ENCODE measurements at regions not wholly inside any gene's neighbourhood (a gene's known extent, or its start where the extent isn't known, plus 50 kb on each side); places are given as distances from the start of the nearest gene placed in this dataset.

GRCh38 chr10:78892338-78893176 lies 176.2 kb upstream of the ZMIZ1 start:
- H3K27ac ChIP-seq (ENCODE audit: low read depth in 1 of 2, low read length in 1 of 2) = no peak overlapping the region
- ATAC-seq (ENCODE audit: insufficient read depth, low FRiP score) = no peak
- no peak for DNase-seq
- no peak for TF ChIP-seq CTCF (IDR thresholded peaks at IDR 0.05; ENCODE audit: control extremely low read depth, extremely low read depth)
- H3K9ac ChIP-seq (ENCODE audit: insufficient read depth in 1 of 2, low read length in 2 of 2) = no peak overlapping the region
- no peaks in the 10 kb centered on the region for H3K9me3 ChIP-seq (ENCODE audit: control insufficient read depth in 4 of 4, insufficient read depth in 3 of 4, low read length in 3 of 4)
- WGBS, 2 donors = 63 to 72% methylated on average over 7 of the region's 7 CpGs
- no peaks in the 10 kb centered on the region for H3K36me3 ChIP-seq (ENCODE audit: control insufficient read depth in 4 of 4, insufficient read depth in 4 of 4, low read length in 4 of 4)
- no peaks in the 10 kb centered on the region for H3K27me3 ChIP-seq (ENCODE audit: control insufficient read depth in 3 of 3, insufficient read depth in 3 of 3, low read length in 2 of 3)
- H3K4me3 ChIP-seq = no peak overlapping the region
- H3K4me1 ChIP-seq (ENCODE audit: control insufficient read depth in 5 of 5, insufficient read depth in 5 of 5, low read length in 5 of 5) = peaks cover 0 to 7% (median 0%) of the 10 kb centered on the region in 5 donors

GRCh38 chr10:78893217-78893616 lies 175.5 kb upstream of the ZMIZ1 start:
- DNase-seq (no peak), ATAC-seq (ENCODE audit: insufficient read depth, low FRiP score) (no peak)
- H3K27me3 ChIP-seq (ENCODE audit: control insufficient read depth in 3 of 3, insufficient read depth in 3 of 3, low read length in 2 of 3) = no peaks in the 10 kb centered on the region
- no peak overlapping the region for H3K4me3 ChIP-seq
- H3K4me1 ChIP-seq (ENCODE audit: control insufficient read depth in 5 of 5, insufficient read depth in 5 of 5, low read length in 5 of 5) = peaks cover 0 to 7% (median 0%) of the 10 kb centered on the region in 5 donors
- WGBS, 2 donors = 81 to 94% methylated on average over 5 of the region's 5 CpGs
- no peak overlapping the region for H3K9ac ChIP-seq (ENCODE audit: insufficient read depth in 1 of 2, low read length in 2 of 2)
- H3K36me3 ChIP-seq (ENCODE audit: control insufficient read depth in 4 of 4, insufficient read depth in 4 of 4, low read length in 4 of 4) = no peaks in the 10 kb centered on the region
- no peak for TF ChIP-seq CTCF (IDR thresholded peaks at IDR 0.05; ENCODE audit: control extremely low read depth, extremely low read depth)
- H3K27ac ChIP-seq (ENCODE audit: low read depth in 1 of 2, low read length in 1 of 2) = no peak overlapping the region
- no peaks in the 10 kb centered on the region for H3K9me3 ChIP-seq (ENCODE audit: control insufficient read depth in 4 of 4, insufficient read depth in 3 of 4, low read length in 3 of 4)

GRCh38 chr10:78894089-78894840 lies 174.5 kb upstream of the ZMIZ1 start:
- WGBS, 2 donors = 90 to 96% methylated on average over 12 of the region's 12 CpGs
- no peaks in the 10 kb centered on the region for H3K27me3 ChIP-seq (ENCODE audit: control insufficient read depth in 3 of 3, insufficient read depth in 3 of 3, low read length in 2 of 3)
- H3K27ac ChIP-seq (ENCODE audit: low read depth in 1 of 2, low read length in 1 of 2) = no peak overlapping the region
- ATAC-seq (ENCODE audit: insufficient read depth, low FRiP score) (no peak), DNase-seq (no peak)
- no peak overlapping the region for H3K9ac ChIP-seq (ENCODE audit: insufficient read depth in 1 of 2, low read length in 2 of 2)
- H3K4me1 ChIP-seq (ENCODE audit: control insufficient read depth in 5 of 5, insufficient read depth in 5 of 5, low read length in 5 of 5) = peaks cover 0 to 7% (median 0%) of the 10 kb centered on the region in 5 donors
- no peak for TF ChIP-seq CTCF (IDR thresholded peaks at IDR 0.05; ENCODE audit: control extremely low read depth, extremely low read depth)
- no peaks in the 10 kb centered on the region for H3K36me3 ChIP-seq (ENCODE audit: control insufficient read depth in 4 of 4, insufficient read depth in 4 of 4, low read length in 4 of 4)
- H3K4me3 ChIP-seq = no peak overlapping the region
- H3K9me3 ChIP-seq (ENCODE audit: control insufficient read depth in 4 of 4, insufficient read depth in 3 of 4, low read length in 3 of 4) = no peaks in the 10 kb centered on the region

Measured in lung (tissue), 11 donors.